Activated CD8-positive, alpha-beta memory T cell treated with anti-CD3 and anti-CD28 coated beads for 36 hours (primary cell): ENCODE measurements at regions not wholly inside any gene's neighbourhood (a gene's known extent, or its start where the extent isn't known, plus 50 kb on each side); places are given as distances from the start of the nearest gene placed in this dataset.
"Not testable (repeated sequence)": the region's sequence is repeated elsewhere in the genome, so short reads cannot be mapped to it uniquely, and the experiment has no call there.

Experiments
- CTCF ChIA-PET: fragments of 350-600 bp; sonication (Branson Sonifier 250); formaldehyde crosslinking; loops from one replicate; lab custom pipeline; 2021; ENCODE audit warnings: antibody characterized with exemption; lab: Charles Lee
- POLR2A ChIA-PET: fragments of 350-600 bp; sonication (Branson Sonifier 250); formaldehyde crosslinking; loops from one replicate; lab custom pipeline; 2021; ENCODE audit warnings: antibody characterized with exemption; lab: Charles Lee

GRCh38 chrX:128464116-128464515, 411.9 kb upstream of the ACTRT1 start:
- CTCF ChIA-PET, result no interaction called here
- POLR2A ChIA-PET, result no interaction called here

- ChIA-PET CTCF (no interaction called here), POLR2A (no interaction called here)
These were observed 408.6 kb upstream of the ACTRT1 start for GRCh38 chrX:128460835-128461234.

- CTCF ChIA-PET, result no interaction called here
- POLR2A ChIA-PET, result no interaction called here
These were observed 406.7 kb upstream of the ACTRT1 start for GRCh38 chrX:128458888-128459287.

DNA sequence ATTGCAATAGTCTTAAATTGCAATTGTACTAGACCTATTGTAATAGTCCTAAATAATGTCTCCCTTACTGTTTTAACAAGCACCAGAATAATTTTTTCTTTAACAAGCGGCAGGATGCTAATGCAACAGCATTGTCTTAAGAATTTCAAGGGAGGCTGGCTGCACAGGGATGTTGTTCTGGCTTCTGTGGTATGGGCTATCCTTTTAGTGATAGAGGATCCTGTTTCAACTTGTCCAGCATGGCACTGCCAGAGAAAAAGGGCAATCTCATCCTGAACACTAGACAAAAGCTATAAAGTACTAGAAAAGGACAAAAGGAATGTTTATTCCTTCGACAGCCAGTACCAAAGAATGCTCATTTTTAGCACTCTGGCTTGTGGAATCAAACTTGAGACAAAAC, 405.5 kb upstream of the ACTRT1 start:
- ChIA-PET CTCF (no interaction called here), POLR2A (no interaction called here)

DNA sequence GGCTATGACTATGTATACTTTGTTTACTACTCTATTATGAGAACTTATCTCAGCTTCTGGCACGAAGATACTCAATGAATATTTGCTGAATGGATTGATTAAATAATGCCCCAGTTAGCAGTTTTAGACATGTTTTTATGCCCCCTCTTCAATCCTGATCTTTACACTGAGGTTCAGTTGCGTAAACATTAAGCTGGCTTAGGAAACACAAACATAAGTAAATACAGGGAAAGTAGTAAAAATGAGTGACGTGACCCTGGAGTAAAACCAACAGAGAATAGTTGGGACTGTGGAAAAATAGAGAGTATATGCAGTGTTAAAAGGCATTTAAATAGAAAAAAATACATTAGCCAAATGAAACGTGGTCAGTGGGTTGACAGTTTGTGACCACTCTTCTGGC, 387.0 kb upstream of the ACTRT1 start:
- ChIA-PET POLR2A (no interaction called here), CTCF (no interaction called here)

GRCh38 chrX:128438082-128438481, 385.9 kb upstream of the ACTRT1 start:
- CTCF ChIA-PET, result no interaction called here

GRCh38 chrX:128436397-128437103, 384.3 kb upstream of the ACTRT1 start:
- ChIA-PET CTCF (no interaction called here), POLR2A (no interaction called here)

More at GRCh38 chrX:128438082-128438481, 385.9 kb upstream of the ACTRT1 start:
- POLR2A ChIA-PET, result no interaction called here

DNA sequence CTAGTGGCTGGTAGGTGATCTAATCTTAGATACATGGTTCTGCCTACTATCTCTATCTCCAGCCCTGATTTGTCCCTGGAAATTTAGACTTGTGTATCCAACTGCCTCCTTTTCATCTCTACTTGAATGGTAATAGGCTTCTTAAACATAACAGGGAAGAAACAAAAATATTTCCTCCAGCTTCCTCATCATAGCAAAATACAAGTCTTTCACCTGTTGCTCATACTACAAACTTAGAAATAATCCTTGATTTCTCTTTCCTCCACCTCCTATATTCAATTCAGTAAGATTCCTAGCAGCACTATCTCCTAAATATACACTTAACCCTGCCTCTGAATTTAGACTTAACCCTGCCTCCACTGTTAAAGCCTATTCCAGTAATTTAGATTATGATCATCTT, 373.3 kb upstream of the ACTRT1 start:
- ChIA-PET CTCF (no interaction called here), POLR2A (no interaction called here)

DNA sequence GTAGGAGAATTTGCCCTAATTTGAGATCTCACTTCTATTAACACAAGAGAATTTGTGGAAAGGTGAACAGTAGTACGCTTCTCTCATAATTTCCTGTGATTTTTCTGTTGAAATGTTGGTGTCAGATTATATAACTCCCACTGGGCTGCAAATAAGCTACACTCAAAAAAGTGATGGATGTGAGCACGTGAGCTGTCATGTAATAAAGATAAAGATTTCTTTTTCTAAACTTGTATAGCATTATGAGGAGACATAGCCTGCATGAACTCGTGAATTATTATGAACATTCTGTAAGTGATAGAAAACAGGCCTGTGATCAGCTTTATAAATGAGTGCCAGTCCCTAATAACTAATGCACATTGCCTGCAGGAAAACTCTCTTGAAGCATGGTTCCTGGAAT, 356.6 kb upstream of the ACTRT1 start:
- ChIA-PET CTCF (no interaction called here), POLR2A (no interaction called here)

DNA sequence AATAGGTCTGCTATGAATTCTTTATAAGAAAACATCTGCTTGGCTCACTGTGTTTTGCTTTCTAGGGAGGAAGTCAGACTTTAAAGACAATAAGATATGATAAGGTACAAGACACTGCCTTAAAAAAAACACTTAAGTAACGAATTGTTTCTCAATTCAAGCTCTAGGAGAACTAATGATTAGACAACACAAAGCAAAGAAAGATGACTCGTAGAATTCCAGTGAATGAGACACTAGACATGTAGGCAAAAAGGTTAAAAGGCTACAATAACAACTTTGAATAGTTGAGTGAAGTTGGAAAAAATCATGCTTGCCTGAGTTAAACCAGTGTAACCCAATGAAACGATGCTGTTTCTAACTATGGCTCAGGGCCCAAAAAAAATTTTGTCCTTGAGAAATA, 344.4 kb upstream of the ACTRT1 start:
- POLR2A ChIA-PET, result no interaction called here
- CTCF ChIA-PET, result no interaction called here

GRCh38 chrX:128383846-128384245, 331.6 kb upstream of the ACTRT1 start:
- CTCF ChIA-PET, POLR2A ChIA-PET: not testable (repeated sequence)

- ChIA-PET POLR2A (no interaction called here), CTCF (no interaction called here)
These were observed 313.3 kb upstream of the ACTRT1 start for GRCh38 chrX:128365492-128365891.

GRCh38 chrX:128335671-128336070, 283.5 kb upstream of the ACTRT1 start:
- POLR2A ChIA-PET, result no interaction called here
- CTCF ChIA-PET, result no interaction called here

DNA sequence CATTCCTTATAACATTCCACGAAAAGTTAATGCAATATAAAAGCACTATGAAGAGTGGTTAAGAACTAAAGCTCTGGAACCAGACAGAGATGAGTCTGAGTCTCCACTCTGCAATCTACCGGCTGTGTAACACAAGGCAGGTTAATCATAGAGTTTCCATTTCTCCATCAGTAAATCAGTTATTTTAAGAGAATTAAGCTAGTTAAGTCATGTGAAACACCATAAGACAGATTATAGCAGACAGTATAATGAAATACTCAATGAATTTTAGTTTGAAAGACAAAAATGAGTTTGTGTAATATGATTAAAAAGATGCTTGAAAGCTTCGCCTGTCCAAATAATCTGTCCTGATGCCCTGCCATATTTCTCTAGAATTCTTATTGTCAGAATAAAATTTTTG, 282.6 kb upstream of the ACTRT1 start:
- POLR2A ChIA-PET, result no interaction called here
- CTCF ChIA-PET, result no interaction called here

DNA sequence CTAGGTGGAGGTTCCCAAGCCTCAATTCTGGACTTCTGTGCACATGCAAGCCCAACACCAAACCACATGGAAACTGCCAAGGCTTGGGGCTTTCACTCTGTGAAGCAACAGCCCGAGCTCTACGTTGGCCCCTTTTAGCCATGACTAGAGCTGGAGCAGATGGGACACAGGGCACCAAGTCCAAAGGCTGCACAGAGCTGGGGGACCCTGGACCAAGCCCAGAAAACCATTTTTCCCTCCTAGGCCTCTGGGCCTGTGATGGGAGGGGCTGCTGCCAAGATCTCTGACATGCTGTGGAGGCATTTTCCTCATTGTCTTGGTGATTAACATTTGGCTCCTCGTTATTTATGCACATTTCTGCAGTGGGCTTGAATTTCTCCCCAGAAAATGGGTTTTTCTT, 258.7 kb upstream of the ACTRT1 start:
- ChIA-PET CTCF (no interaction called here), POLR2A (no interaction called here)

DNA sequence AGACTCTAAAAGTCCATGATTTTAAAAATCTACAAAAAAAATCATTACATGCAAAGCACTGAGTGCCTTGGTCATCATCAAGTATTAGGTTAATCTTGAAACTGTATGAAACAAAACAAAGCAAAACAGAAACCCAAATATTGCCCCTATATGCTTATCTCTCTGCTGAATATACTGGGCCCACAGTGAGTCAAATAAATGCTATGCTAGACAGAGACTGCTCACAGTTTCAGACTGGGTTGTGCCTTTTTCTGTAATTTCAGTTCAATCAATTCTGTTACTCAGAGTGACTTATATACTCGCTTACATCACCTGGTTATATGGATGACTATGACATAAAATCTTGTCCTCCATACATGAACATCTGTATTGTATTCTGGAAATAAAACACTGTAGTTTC, 257.1 kb upstream of the ACTRT1 start:
- ChIA-PET POLR2A (no interaction called here), CTCF (no interaction called here)

DNA sequence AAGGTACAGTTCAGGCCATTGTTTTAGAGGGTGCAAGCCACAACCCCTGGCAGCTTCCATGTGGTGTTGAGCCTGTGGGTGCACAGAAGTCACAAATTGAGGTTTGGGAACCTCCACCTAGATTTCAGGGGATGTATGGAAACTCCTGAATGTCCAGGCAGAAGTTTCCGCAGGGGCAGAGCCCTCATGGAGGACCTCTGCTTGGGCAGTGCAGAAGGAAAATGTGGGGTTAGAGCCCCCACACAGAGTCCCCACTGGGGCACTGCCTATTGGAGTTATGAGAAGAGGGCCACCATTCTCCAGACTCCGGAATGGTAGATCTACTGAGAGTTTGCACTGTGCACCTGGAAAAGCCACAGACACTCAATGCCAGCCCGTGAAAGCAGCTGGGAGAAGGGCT, 242.0 kb upstream of the ACTRT1 start:
- POLR2A ChIA-PET, result no interaction called here
- CTCF ChIA-PET, result no interaction called here

DNA sequence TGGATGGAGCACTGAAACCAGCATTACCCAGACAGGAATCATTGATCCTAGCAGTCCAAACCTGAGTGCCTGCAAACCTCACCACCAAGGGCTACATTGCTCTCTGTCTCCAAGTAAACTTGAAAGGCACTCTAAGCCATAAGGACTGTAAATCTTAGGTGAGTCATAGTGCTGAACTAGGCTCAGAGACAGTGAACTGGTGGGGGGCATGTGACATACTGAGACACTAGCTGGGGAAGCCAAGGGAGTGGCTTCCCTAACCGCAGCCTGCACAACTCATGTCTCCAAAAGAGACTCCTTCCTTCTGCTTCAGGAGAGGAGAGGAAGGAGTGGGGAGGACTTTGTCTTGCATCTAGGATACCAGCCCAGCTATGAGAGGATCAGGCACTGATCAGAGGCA, 235.5 kb upstream of the ACTRT1 start:
- CTCF ChIA-PET, result no interaction called here

DNA sequence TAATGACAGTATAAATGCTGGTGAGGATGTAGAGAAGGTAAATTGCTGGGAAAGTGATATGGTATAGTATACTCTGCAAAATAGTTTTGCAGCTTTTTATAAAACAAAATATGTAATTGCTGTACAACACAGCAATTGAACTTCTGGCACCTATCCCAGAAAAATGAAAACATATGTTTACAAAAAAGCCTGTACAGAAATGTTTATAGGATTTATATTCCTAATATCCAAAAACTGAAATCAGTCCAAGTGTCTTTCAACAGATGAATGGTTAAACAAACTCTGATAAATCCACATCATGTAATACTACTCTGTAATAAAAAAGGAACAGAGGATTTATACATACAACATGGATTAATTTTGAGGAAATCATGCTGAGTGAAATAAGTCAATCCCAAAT, 198.4 kb upstream of the ACTRT1 start:
- POLR2A ChIA-PET, result no interaction called here
- CTCF ChIA-PET, result no interaction called here

More for the DNA sequence above, 235.5 kb upstream of the ACTRT1 start:
- POLR2A ChIA-PET, result no interaction called here

- CTCF ChIA-PET, result no interaction called here
- POLR2A ChIA-PET, result no interaction called here
These were observed 164.2 kb upstream of the ACTRT1 start for GRCh38 chrX:128216364-128216763.

DNA sequence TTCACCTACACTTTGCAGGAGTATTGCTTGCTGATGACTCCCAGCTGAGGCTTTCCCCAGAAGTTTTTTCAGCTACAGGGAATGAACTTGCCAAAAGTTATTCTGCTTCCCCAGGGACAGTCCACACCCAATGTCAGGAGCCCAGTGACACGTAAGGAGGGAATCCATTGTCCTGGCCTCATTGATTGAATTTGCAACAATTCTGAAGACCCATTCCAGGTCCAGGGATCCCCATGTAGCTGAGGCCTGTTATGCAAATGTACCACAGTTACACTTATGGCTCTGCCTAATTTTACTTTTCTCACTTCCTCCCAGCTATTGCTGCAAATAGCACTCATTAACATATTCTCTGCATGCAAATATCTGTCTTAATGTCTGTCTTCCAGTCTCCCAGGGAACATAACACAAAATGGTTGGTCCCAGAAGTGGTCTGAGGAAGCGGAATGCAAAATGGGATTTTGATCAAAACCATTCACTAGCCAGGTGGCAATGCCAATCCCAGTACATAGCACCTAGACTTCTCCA, 113.7 kb upstream of the ACTRT1 start:
- POLR2A ChIA-PET, result no interaction called here

GRCh38 chrX:128156204-128156603, 104.0 kb upstream of the ACTRT1 start:
- POLR2A ChIA-PET, result no interaction called here
- CTCF ChIA-PET, result no interaction called here

More for the DNA sequence above, 113.7 kb upstream of the ACTRT1 start:
- CTCF ChIA-PET, result no interaction called here
